HG03520 (cell line): ENCODE measurements at regions not wholly inside any gene's neighbourhood (a gene's known extent, or its start where the extent isn't known, plus 50 kb on each side); places are given as distances from the start of the nearest gene placed in this dataset.

Experiments used
- ATAC-seq: cut with Tn5 transposase; IDR thresholded peaks from one replicate; pipeline ENCODE4 v1.9.1; 2021; ENCODE audit warnings: mild to moderate bottlenecking, moderate library complexity; ENCODE audit not compliant: unreplicated experiment

DNA sequence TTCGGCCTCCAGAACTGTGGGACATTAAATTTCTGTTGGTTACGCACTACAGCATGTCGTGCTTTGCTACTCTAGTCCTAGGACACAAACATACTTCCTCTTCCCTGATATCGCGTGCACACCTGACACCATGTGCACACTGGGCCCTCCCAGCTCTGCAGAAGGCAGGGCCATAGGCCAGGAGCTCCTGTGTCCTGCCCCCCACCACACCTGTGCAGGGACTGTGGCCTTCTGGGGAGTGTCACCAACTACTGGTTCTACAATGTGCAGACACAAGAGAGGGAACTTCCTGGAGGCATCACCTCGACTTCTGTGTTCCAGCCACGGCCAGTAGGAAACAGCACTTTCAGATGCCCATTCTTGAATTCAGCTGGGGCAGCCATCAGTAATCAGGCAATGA, 646.4 kb upstream of the MGMT start:
- no peak for ATAC-seq

DNA sequence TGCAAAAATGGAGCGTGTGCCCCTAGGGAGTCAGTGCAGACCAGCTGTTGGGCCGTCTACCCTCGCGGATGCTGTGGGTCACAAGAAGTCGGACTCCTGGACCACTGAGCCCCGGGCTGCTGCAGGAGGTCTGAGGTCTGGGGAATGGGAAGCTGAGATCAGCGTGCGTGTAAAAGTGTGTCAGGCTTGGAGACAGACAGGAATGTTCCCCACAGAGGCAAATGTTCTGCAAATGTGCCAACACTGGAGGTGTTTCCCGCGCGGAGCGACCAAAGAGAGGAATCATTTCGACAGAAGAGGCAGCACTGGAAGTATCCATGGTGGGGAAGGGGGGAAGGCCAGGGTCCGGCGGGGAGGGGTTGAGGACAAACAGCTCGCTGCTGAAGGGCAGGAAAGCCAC, 643.8 kb upstream of the MGMT start:
- no peak for ATAC-seq

GRCh38 chr10:128825626-128826025, 641.4 kb upstream of the MGMT start:
- ATAC-seq, result no peak

- ATAC-seq, result no peak
Measured at GRCh38 chr10:128833671-128834070, 633.4 kb upstream of the MGMT start.

DNA sequence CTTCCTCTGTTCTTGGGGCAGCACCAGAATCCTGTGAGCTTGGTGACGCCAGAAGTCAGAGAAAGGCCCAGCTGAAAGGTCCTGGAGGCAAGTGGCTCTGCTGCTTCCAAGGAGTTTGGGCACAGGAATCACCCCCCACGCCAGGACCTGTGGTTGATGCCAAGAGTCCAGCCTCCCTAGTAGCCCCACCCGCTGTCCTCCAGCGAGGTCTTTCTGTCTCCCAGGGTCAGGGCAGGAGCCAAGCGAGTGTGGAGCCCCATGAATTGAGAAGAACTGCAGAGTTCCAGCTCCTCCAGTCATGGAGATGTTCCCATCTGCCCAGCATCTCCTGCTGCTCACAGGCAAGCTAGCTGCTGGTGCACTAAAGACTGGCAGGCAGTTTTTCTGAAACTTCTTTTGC, 631.7 kb upstream of the MGMT start:
- no peak for ATAC-seq

DNA sequence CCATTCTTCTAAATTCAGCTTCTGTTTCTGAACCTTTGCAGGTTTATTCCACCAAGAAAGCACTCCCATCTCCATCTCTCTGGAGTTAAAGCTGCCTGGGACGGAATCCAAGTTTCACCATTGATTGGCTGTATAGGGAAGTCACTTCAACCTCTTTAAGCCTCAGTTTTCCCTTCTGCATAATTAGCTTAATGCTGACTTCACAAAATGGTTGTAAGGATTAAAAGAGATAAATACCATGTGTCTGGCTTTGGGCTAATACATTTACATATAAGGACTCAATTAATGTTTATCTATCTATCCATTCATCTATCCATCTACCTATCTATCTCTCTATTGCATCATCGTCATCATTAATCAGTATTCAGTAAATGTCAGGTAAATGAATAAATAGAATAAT, 629.6 kb upstream of the MGMT start:
- no peak for ATAC-seq

DNA sequence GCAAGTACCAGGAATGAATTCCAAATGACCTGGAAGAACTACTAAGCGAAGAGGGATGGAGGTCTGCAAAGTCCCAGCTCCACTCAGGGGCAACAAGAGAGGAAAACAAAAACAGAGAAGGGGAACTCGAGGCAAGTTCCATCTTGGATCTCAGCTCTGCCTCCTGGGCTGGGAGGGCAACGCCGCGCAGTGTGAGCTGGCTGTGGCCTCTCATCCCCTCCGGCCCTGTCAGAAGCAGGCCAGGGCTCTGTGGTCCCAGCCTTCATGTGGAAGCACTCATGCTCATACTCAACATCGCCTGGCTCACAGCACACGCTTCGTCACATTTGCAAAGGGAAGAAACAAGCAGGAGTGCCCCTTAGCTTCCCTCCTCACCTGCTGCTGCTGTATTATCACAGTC, 627.9 kb upstream of the MGMT start:
- no peak for ATAC-seq

GRCh38 chr10:128839701-128840100, 627.3 kb upstream of the MGMT start:
- ATAC-seq, result no peak

DNA sequence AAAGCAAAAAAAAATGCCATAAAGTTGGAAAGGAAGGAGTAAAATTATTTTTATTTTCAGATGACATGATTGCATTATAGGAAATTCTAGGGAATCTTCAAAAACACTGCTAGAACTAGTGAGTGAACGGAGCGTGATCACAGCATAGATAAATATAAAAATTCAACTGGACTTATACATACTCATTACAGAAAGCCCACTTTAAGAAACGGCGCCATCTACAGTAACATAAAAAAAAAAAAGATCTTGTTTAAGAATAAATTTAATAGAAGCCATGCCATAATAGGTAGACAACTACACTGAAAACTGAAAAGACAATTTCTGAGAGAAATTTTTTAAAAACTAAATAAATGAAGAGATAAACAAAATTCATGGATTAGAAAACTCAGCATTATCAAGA, 623.1 kb upstream of the MGMT start:
- ATAC-seq, result no peak

GRCh38 chr10:128846927-128847326, 620.1 kb upstream of the MGMT start:
- ATAC-seq, result no peak

DNA sequence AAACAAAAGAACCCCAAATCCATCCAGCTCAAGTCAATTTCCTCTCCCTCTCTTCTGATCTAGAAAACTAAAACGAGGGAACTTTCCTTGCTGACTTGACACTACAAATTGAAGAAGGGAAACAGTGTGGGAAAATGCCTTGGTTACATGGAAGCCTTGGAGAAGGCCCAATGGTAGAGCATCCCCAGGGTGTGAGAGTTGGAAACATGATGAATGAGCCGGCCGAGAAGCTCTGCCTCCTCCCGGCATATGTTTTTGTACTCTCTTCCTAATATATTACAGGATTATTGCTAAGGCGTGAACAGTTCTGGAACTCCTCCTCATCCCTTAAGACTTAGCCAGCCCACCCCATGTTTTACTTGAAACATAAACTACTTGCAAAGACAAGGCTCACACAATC, 618.2 kb upstream of the MGMT start:
- no peak for ATAC-seq

DNA sequence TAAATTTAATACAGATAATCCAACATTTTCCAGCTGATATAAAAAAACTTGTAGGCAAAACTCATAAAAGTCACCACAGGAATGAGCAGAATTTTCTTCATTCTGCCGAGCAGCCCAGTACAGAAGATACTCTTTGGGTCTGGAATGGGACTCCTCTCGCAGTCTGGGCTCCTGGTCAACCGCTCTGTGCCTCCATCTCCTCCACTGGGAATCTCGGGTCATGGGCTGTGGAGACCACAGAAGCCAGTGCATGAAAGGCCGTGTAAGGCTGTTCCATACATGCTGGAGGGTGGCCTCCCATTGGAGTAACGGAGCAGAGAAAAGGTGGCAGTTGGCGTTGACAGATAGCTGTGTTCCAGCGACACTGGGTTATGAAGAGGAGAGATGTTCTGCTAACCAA, 616.4 kb upstream of the MGMT start:
- ATAC-seq, result no peak

DNA sequence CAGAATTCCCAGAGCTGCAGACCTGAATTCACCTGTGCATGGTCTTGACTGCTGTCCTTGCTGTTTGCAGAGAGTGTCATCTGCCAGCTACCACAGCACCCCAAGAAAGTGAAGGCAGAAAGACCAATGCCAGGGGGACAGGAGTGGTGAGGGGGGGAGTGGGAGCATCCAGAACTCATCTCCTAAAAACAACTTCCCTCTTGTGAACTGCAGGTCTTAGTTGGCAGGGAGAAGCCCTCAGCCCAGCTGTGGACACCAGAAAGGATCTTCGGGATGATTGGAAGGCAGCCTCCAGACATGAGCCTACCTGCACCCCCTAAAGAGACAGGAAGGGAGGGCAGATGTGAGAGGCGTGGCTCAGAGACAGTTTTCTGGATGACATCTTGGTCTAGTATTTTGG, 615.8 kb upstream of the MGMT start:
- no peak for ATAC-seq

GRCh38 chr10:128851726-128852125, 615.3 kb upstream of the MGMT start:
- ATAC-seq, result no peak

- no peak for ATAC-seq
Measured at GRCh38 chr10:128852449-128852848, 614.6 kb upstream of the MGMT start.

DNA sequence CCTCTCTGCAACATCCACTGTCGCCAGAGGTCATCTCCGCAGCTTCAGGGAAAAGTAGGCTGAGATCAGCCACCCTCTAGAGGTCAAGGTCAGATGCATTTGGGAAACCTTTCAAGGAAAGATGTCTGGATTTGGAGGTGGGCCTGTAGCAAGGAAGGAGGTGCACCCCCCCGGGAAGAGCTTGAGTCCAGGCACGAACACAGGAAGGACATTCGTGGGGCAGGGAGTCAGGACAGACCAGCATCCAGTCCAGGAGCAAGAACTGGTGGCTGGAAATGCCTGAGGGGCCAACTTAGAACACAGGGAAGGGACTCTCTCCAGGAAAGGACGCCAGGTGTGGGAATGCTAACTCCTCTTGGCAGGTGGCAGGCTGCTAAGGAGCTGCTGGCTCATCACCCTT, 614.1 kb upstream of the MGMT start:
- no peak for ATAC-seq

DNA sequence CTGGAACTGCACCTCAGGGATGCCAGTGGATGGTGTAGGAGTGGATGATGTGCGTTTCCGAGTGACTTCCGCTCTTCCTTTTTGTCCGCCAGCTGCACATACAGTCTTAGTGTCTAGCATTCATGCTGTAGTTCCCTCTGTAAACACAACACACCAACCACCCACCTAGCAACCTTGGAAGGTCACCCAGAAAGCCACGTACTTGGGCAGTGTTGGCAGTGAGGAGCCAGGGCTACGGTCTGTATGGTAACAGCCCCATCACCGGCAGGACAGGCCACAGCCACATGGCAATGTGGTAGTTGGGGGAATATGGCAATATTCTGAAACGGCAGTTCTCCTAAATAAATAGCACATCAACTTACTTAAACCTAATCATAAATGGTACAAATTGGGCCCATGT, 613.5 kb upstream of the MGMT start:
- no peak for ATAC-seq

DNA sequence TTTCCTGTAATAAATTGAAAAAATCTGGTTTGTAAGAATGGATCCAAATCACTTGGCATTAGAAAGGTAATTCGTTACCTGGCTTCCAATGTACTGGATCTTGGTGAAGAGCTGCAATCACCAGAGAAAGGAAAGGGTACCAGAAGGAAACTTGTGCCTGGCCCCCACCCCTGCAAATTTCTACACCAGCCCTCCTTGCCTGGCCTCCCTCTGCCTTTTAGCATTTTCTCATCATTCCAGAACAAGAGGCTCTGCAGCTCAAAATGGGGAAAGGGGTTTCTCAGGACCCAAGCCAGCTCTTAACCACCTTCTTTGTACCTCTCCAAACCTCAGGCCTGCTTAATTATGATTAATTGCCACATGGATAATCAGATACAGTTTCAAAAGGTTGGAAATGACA, 612.8 kb upstream of the MGMT start:
- no peak for ATAC-seq

- ATAC-seq, result no peak
Measured at GRCh38 chr10:128854963-128855362, 612.1 kb upstream of the MGMT start.

- no peak for ATAC-seq
Measured at GRCh38 chr10:128855618-128856428, 611.2 kb upstream of the MGMT start.

GRCh38 chr10:128859738-128860386, 607.2 kb upstream of the MGMT start:
- no peak for ATAC-seq

GRCh38 chr10:128860574-128860973, 606.5 kb upstream of the MGMT start:
- ATAC-seq, result no peak
